Upper lobe of left lung (tissue), 6 donors: ENCODE measurements at regions not wholly inside any gene's neighbourhood (a gene's known extent, or its start where the extent isn't known, plus 50 kb on each side); places are given as distances from the start of the nearest gene placed in this dataset.

Experiments
- ATAC-seq, 2 donors: fragments of 200-7000 bp; cut with Tn5 transposase; one replicate each; pipeline ENCODE4 v1.9.1; 2022; ENCODE audit warnings: mild to moderate bottlenecking in 2 of 2, moderate library complexity in 2 of 2; ENCODE audit not compliant: low FRiP score in 2 of 2
- DNase-seq, 2 donors: peaks; one replicate each; pipeline ENCODE4 v3.0.0-alpha.2; 2019 to 2020
- H3K27ac ChIP-seq, 4 donors: fragments of 200-600 bp; sonication (generic); one replicate each; pipeline ENCODE4 v1.5.1; 2016 to 2019
- H3K27me3 ChIP-seq, 4 donors: fragments of 200-600 bp; sonication (generic); one replicate each; pipeline ENCODE4 v1.5.1; 2017 to 2019
- H3K36me3 ChIP-seq, 4 donors: fragments of 200-600 bp; sonication (generic); one replicate each; pipeline ENCODE4 v1.5.1; 2016 to 2019
- H3K4me1 ChIP-seq, 4 donors: fragments of 200-600 bp; sonication (generic); one replicate each; pipeline ENCODE4 v1.5.1; 2018 to 2019
- H3K4me3 ChIP-seq, 4 donors: fragments of 200-600 bp; sonication (generic); one replicate each; pipeline ENCODE4 v1.5.1; 2017 to 2019; ENCODE audit warnings: mild to moderate bottlenecking in 2 of 4, moderate library complexity in 1 of 4
- H3K9me3 ChIP-seq, 4 donors: fragments of 200-600 bp; sonication (generic); one replicate each; pipeline ENCODE4 v1.5.1; 2018 to 2019
- CTCF ChIP-seq, 6 experiments: fragments of 450-650 bp in 4 of 6; fragments of 200-600 bp in 2 of 6; sonication (generic) in 2 of 6; IDR thresholded peaks; one replicate each; pipeline ENCODE4 v1.5.1; 2016 to 2019; ENCODE audit warnings: antibody characterized with exemption in 6 of 6
- EP300 ChIP-seq, 4 donors: sonication (generic); formaldehyde crosslinking; IDR thresholded peaks; one replicate each; pipeline ENCODE4 v1.5.1; 2017; ENCODE audit warnings: antibody characterized with exemption in 4 of 4, control low read depth in 2 of 4
- POLR2A ChIP-seq, 4 donors: fragments of 450-650 bp; IDR thresholded peaks; one replicate each; pipeline ENCODE4 v1.5.1; 2016 to 2017; ENCODE audit warnings: antibody characterized with exemption in 4 of 4, mild to moderate bottlenecking in 2 of 4
- POLR2AphosphoS5 ChIP-seq, 2 donors: sonication (generic); formaldehyde crosslinking; IDR thresholded peaks; one replicate each; pipeline ENCODE4 v1.5.1; 2017; ENCODE audit warnings: antibody characterized with exemption in 2 of 2
- WGBS, 2 donors: methylation state at CpG; one replicate each; pipeline ENCODE4 v1.1.5; 2017 to 2018; 5-methylcytosine and 5-hydroxymethylcytosine counted together
- donor health status: DM: no; HTN: no; CAD: no; lungs with moderate emphysema.
- donor health status: DM: no; HTN: yes; CAD: no; lungs with severe emphysema.

GRCh38 chr5:88515068-88515467 lies 246.4 kb upstream of the TMEM161B start:
- no peaks in the 10 kb centered on the region for H3K4me1 ChIP-seq
- no peaks in the 10 kb centered on the region for H3K36me3 ChIP-seq
- ATAC-seq (no peak), DNase-seq (no peak)
- H3K27me3 ChIP-seq = no peaks in the 10 kb centered on the region
- no peak overlapping the region for H3K4me3 ChIP-seq
- TF ChIP-seq EP300 (IDR thresholded peaks at IDR 0.05) = no peak
- TF ChIP-seq CTCF (IDR thresholded peaks at IDR 0.05) = no peak
- TF ChIP-seq POLR2AphosphoS5 (IDR thresholded peaks at IDR 0.05) = no peak
- H3K9me3 ChIP-seq = no peaks in the 10 kb centered on the region
- no peak overlapping the region for H3K27ac ChIP-seq
- 100% methylated on average over 1 of the region's 1 CpG for WGBS, 2 donors

GRCh38 chr5:88509403-88509802 lies 240.8 kb upstream of the TMEM161B start:
- WGBS, 2 donors = 58 to 63% methylated on average over 3 of the region's 3 CpGs
- H3K9me3 ChIP-seq = no peaks in the 10 kb centered on the region
- no peak overlapping the region for H3K4me3 ChIP-seq
- TF ChIP-seq POLR2A (IDR thresholded peaks at IDR 0.05) (no peak), CTCF (IDR thresholded peaks at IDR 0.05) (no peak), POLR2AphosphoS5 (IDR thresholded peaks at IDR 0.05) (no peak), EP300 (IDR thresholded peaks at IDR 0.05) (no peak)
- H3K4me1 ChIP-seq = no peaks in the 10 kb centered on the region
- H3K27me3 ChIP-seq = no peaks in the 10 kb centered on the region
- H3K36me3 ChIP-seq = no peaks in the 10 kb centered on the region
- no peak for DNase-seq
- no peak overlapping the region for H3K27ac ChIP-seq
- no peak for ATAC-seq

- WGBS, 2 donors = 82 to 91% methylated on average over 4 of the region's 4 CpGs
Measured at GRCh38 chr5:88507261-88507660, 238.6 kb upstream of the TMEM161B start.

GRCh38 chr5:88503406-88503805 lies 234.8 kb upstream of the TMEM161B start:
- ATAC-seq = no peak
- Histone ChIP-seq H3K9me3 (no peaks in the 10 kb centered on the region), H3K4me1 (peaks cover 0 to 3% (median 0%) of the 10 kb centered on the region in 4 donors), H3K27ac (no peak overlapping the region), H3K4me3 (peak overlapping the region in 1 of 4 donors; percentile 48), H3K27me3 (no peaks in the 10 kb centered on the region), H3K36me3 (no peaks in the 10 kb centered on the region)
- no peak for TF ChIP-seq CTCF (IDR thresholded peaks at IDR 0.05)
- TF ChIP-seq EP300 (IDR thresholded peaks at IDR 0.05) = no peak
- no peak for TF ChIP-seq POLR2A (IDR thresholded peaks at IDR 0.05)
- no peak for TF ChIP-seq POLR2AphosphoS5 (IDR thresholded peaks at IDR 0.05)
- no peak for DNase-seq
- WGBS, 2 donors = 74 to 84% methylated on average over 3 of the region's 3 CpGs

More at GRCh38 chr5:88507261-88507660, 238.6 kb upstream of the TMEM161B start:
- Histone ChIP-seq H3K27ac (no peak overlapping the region), H3K9me3 (no peaks in the 10 kb centered on the region), H3K4me3 (no peak overlapping the region), H3K36me3 (no peaks in the 10 kb centered on the region), H3K27me3 (no peaks in the 10 kb centered on the region), H3K4me1 (peaks cover 0 to 3% (median 0%) of the 10 kb centered on the region in 4 donors)
- TF ChIP-seq CTCF (IDR thresholded peaks at IDR 0.05) (no peak), POLR2A (IDR thresholded peaks at IDR 0.05) (no peak), POLR2AphosphoS5 (IDR thresholded peaks at IDR 0.05) (no peak), EP300 (IDR thresholded peaks at IDR 0.05) (no peak)
- DNase-seq = no peak
- no peak for ATAC-seq

GRCh38 chr5:88503041-88503345 lies 234.3 kb upstream of the TMEM161B start:
- H3K4me1 ChIP-seq = peaks cover 0 to 3% (median 0%) of the 10 kb centered on the region in 4 donors
- WGBS, 2 donors = 7 to 26% methylated on average over 2 of the region's 2 CpGs
- no peaks in the 10 kb centered on the region for H3K27me3 ChIP-seq
- DNase-seq = no peak
- no peak for ATAC-seq
- H3K36me3 ChIP-seq = no peaks in the 10 kb centered on the region
- no peaks in the 10 kb centered on the region for H3K9me3 ChIP-seq
- TF ChIP-seq POLR2A (IDR thresholded peaks at IDR 0.05) (no peak), POLR2AphosphoS5 (IDR thresholded peaks at IDR 0.05) (no peak), EP300 (IDR thresholded peaks at IDR 0.05) (no peak), CTCF (IDR thresholded peaks at IDR 0.05) (no peak)
- no peak overlapping the region for H3K27ac ChIP-seq
- H3K4me3 ChIP-seq = peak overlapping the region in 3 of 4 donors; percentile 37 to 48 (median 48)
